ENCODE measurements at regions not wholly inside any gene's neighbourhood (a gene's known extent, or its start where the extent isn't known, plus 50 kb on each side); places are given as distances from the start of the nearest gene placed in this dataset.

DNA sequence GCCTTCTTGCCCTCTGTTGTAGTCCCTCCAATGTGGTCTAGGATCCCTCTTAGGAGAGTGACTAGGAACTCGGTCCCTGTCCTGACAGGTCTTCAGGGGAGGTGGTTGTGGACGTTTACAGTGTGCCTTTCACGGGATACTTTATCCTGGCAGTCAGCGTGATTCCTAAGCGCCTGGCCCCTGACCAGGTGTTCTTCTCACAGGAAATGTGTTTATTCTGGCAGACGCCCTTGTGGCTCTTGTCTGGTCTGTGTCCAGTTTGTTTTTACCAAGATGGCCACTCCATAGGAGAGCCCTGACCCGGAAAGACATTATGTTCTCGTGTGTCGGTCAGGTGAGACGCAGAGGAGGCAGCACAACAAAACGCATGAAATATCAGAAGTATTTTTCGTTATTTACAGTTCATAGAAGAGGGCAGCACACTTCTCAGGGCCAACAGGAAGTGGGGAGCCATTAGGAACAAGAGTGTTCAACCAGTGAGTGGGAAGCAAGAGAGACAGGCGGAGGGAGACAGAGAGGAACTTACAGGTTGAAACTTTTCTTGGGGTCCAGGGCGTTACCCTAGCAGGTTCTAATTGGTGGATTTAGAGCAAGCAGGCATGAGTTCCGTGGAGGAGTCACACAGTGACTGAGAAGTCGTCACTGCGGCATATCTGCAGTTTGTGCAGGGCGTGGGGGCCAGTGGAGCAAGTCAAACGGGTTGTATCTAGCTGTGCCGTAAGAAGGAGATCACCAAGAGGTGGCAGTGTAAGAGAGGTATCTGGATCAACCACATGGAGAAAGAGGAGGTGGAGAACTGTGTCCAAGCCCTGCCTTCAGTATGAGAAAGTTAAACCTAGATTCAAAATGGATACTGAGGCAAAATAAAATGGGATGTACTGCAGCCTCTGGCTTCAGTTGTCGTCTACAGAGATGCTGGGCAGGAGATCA is 412.9 kb downstream of the ZSWIM6 start:
- no peak for DNase-seq

DNA sequence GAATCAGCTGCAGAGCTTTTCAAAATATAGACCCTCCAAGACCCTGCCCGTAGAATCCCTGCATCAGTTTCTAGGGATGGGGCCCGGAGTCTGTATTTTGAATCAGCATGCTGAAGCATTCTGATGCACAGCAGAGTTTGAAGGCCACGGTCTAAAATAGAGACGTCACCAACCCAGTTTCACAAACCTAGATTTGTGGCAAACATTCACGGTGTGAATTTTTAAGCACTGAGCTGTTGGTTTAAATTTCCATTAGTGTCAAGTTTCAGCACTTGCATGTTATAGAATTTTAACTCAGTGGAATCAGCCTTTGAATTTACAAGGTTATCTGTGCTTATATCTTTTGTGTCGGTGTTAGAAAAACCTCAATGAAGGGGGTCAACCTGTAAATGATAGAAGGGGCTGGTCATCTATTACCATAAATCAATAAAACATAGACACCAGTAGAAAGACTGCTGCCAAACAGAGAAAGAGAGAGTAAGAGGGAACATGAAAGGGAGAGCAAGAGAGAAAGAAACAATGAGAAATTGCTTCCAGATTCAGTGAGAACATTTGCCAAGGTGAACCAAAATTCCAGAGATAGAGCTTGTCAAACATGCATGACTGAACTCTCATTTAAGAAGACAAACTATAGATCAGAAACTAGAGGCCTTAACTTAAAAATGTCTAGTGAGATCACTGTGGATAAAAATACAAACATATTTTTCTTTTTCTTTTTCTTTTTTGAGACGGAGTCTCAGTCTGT is 414.9 kb downstream of the ZSWIM6 start:
- DNase-seq: no peak

DNA sequence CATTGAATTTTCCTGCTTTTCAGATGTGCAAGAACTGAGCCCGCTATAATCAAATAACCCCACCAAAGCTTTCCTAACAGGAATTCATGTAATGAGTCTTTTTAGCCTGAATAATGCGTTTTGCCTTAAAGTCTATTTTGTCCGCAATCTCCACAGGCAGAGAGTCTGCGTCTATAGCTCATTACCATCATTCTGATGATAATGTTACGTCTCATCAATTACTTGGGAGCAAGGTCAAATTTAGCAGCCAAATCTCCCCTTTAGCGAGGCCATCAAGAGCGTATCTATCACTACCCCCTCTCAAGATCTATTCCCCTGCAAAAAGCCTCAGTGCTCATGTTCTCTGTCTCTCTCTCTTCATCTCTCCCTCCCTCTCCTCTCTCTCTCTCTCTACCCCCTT is 416.1 kb downstream of the ZSWIM6 start:
- no peak for DNase-seq

GRCh38 chr5:61748651-61749050 is 416.6 kb downstream of the ZSWIM6 start:
- no peak for DNase-seq

- no peak for DNase-seq
These were observed 420.5 kb downstream of the ZSWIM6 start for GRCh38 chr5:61752588-61752987.

DNA sequence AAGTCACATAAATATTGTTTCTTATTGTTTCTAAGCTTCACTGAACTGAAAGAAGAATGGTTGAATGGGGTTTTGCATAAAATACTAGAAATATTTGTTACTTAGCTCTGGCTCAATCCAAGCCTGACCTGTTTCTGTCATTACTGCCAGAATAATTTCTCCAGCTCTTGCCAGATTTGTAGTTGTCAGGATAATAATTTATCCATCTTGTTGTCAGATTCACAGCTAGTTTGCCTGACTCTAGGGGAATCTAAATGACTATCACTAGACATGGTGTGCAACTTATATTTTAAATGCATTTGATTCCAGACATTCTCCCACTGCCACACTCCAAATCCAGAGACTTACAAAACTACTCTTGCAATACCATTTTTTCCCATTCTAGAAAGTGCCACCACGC is 422.7 kb downstream of the ZSWIM6 start:
- no peak for DNase-seq

- no peak for DNase-seq
These were observed 423.7 kb downstream of the ZSWIM6 start for GRCh38 chr5:61755726-61756222.

DNA sequence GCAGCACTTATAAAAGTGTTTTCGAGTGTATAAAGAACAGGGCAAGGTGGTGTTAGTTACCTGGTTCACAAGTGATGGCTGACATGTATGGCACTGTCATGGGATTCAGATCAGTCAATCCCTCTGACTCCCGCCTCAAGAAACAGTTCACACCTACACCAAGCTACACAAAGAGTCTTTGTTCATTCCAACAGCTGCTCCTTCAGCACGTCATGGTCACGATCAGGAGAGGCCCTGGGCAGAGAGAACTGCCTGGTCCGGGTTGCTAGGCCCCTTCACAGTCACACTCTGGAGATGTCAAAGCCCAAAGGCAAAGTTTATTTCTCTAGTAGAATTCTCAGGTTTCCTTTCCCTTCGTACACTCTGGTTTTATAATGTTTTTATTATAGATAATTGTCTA is 426.7 kb downstream of the ZSWIM6 start:
- DNase-seq: no peak

DNA sequence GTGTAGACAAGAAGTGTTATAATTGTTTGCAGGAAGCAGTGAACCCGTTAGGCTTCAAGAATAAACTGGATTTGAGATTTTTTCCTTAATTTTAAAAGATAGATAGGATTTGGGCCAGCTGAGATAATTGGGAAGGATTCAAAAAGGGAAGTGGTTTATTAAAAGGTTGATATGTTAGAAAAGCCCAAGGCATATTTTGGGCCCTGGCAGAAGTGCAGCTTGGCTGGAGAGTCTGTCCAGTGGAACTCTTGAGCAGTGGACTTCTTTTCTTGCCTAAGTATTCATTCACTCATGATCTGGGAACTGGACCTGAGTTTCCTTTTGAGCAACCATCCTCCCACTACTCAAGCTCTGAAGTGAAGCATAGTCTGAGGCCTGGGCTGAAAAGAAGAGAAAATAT is 433.4 kb downstream of the ZSWIM6 start:
- no peak for DNase-seq

DNA sequence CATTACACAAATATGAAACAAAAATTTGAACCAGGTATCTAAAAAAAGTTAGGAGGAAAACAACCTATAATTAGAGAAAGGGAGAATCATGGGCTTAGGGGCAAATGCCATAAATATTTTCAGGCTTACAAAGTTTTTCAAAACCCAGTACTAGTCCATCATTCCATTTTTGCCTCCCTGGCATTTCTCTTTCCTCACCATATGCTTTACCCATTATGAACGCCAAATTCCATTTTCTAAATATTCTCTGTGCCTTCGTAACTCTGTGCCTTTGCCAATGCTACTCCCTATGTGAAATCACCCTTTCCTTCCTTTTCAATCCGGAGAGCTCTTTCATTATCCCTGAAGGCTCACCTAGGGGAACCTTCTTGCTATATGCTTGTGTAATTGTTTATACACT is 434.1 kb downstream of the ZSWIM6 start:
- no peak for DNase-seq

DNA sequence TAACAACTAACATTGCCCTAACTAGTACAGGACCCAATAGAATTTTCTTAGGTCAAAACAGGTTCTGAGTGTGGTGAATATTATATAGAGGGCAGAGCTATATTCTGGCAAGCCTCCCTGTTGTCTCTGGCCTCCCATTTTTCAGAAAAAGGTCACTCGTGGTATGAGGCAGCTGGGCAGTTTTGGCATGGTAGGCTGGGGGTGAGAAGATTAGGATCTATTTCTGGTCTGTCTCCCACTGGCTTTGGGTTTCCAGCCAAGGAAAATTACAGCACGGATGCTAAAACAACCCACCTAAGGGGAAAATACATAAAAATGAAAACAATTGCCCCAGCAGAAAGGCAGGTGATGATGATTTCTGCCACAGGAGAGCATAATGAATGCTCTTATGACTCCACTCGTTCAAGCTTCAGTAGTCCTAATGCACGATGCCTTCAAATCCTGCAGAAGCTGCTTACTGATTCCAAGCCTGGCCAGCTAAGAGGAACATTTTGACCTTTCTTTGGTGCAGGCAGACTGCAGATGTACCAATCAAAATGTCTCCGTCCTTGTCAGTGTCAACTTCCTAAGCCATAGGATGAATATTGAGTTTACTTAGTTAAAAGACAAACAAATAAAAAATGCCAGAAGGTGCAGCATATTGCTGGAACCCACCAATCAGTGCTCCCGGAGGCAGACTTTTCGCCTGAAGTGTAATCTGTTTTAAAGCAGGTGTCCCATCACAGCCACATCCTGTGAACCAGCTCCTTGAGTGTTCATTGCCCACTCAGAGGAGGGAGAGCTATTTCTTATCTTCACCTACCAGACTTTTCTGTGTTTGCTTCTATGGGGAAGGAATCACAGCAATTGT is 435.4 kb downstream of the ZSWIM6 start:
- DNase-seq: no peak

GRCh38 chr5:61768692-61769281 is 436.7 kb downstream of the ZSWIM6 start:
- peak; percentile 14 for DNase-seq

DNA sequence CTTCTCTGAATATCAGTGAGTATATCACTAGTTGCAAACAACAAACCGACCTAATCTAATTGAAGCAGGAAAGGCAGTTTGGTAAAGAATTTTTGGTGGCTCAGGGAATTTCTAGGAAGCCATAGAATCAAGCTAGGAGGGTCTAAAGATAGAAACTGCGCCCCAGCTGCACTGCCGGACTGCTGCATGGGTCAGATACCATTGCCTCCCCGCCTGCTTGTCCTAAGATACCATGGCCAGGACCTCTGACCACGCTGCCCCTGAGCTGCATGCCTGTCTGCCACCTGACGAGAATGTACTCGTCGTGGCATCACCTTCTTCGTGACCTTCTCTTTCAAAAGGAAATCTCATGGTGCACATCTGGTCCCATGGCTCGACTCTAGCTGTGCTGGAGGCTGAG is 439.0 kb downstream of the ZSWIM6 start:
- DNase-seq: no peak

DNA sequence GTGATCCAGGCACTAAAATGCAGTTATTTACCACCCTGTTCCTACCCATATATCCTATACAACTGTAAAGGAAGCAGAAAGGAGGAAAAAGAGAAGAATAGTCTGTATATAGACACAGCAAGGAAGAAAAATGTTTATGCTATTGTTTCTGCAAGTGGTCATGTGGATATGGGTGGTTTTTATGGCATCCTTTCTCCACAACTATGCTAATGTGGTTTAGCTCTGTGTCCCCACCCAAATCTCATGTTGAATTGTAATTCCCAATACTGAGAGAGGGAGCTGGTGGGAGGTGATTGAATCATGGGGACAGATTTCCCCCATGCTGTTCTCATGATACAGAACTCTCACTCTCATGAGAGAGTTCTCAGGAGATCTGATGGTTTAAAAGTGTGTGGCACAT is 439.8 kb downstream of the ZSWIM6 start:
- DNase-seq: no peak

DNA sequence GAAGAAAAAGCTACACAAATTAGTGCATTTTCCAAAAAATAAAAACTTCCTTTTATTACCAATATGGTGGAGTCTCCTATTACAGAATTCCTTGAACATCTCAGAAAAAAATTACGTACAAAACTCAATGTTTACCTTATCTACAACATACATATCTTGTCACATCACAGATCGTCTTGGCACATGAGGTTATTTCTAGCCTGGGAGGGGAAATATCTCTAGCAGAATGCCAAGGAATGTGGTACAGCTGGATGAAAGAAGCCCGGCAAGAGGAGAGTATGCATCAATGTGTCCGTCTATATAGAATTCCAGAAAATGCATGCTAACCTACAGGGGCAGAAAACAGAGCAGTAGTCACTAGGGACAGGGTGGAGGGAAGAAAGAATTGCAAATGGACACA is 443.8 kb downstream of the ZSWIM6 start:
- DNase-seq: no peak

DNA sequence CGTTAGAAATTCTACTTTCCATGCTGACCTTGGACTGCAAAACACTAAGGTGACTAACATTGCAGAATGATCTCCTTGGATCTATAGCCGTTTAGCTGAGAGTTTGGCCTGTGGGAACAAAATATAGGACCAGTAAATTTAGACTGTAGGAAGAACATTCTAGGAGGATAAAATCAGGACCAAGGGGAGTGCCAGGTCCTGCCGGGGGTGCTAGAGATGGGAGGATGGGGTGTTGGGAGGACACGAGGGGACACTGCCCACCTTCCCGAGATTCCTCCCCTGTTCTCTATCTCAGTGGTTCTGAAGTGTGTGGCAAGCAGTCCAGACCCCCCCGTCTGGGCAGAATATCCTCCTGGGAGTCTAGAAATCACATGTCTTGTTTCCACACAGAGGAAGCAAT is 445.2 kb downstream of the ZSWIM6 start:
- no peak for DNase-seq

DNA sequence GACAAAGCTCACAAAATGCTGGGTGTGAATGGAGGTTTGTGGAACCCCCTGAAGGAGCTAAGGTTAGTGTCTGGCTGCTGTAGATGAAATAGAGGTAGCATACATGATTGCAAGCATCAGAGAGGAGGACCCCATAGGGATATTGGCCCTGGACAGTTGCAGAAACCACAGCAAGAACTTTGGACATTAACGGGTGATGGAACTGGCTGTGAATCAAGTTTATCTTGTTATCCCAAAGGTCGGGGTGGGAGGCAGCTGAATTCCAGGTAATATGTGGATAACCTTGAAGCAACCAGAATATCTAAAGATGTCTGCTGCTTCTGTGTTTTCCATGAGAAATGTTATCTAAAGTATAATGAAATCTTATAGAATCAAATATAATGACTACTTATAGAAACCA is 447.7 kb downstream of the ZSWIM6 start:
- no peak for DNase-seq

DNA sequence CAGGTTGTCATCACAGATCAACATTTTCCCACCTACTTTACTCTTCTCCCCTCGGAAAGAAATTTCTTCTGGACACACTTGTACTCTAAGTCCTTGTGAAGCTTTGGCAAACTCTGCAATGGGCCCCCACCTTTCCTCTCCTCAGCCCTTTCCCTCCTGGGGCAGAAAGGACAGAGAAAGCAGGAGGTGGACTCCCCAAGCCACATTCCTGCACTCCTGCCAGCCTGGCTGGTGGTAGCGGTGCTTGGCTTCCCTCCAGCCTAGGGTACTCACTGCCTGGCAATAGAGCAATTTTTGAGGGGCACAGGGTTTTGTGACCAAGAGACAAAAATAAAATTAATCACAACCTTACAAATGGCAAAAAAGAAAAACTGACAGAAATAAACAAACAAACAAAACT is 451.4 kb downstream of the ZSWIM6 start:
- no peak for DNase-seq

DNA sequence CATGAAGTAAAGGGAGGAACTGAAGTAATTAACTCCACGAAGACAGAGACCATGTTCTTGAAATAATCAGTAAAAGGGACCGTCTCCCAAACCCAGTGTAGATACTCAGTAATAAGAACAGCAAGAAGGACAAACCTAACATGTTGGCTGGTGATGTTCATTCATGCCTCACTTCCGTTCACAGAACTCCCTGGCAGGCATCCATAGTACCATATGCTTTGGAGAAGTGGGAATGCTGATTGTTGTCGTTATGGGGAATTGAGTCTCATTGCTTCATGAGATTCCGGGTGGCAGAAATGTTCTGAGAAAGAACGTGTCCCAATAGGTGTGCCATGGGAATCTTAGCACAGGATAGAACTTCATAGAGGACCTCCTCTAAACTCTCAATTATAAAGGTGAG is 452.3 kb downstream of the ZSWIM6 start:
- DNase-seq: peak; percentile 8

DNA sequence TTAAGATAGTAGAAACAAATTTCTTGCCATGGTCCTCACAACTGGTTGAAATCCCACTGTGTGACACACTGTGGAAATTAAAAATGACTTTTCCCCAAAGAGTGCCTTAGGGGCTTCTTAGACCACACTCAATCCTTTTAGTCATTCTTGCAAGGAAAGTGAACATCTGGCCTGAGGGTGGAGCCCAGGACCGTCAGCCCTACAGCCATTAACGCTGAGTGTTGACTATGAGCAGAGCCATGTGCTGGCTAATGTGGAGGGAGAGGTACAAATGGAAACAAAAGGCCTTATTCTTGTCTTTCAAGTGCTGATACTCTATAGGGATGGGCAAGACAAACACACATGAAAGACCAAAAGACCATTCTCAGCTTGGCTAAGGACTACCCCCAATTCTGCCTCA is 456.5 kb downstream of the ZSWIM6 start:
- no peak for DNase-seq

DNA sequence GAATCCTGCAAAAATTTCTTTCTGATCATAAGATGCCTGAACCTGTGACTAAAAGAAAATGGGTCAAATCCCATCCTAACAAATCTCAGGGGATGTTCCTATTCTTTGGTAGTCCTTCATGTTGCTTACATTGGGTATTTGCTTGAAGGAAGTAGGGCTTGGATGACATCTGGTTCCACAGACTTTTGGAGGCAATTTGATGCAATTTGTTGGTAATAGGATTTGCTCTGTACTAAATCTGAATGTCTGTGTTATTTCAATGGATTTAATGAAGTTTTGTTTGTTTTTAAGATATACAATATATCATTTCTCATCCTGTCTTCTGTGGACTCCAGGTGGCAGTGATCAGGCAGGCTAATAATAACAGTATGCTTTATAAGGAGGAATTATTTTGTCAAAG is 457.9 kb downstream of the ZSWIM6 start:
- DNase-seq: no peak

GRCh38 chr5:61790678-61791077 is 458.6 kb downstream of the ZSWIM6 start:
- no peak for DNase-seq

DNA sequence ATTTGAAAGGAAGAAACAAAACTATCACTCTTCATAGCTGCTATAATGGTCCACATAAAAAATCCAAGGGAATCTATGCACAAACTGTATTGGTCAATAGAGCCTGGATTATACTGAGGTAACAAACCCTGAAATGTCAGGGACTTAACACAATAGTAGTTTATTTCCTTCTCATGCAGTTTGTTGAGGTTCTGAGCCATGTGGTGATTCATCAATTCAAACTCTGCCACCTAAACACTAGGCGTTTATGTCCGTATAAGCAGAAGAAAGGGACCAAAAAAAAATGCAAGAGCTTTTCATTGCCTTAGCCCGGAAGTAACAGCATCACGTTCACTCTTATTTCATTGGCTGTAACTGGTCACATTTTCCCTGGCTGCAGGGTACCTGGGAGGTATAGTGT is 464.7 kb downstream of the ZSWIM6 start:
- DNase-seq: no peak
